ENCODE measurements at regions not wholly inside any gene's neighbourhood (a gene's known extent, or its start where the extent isn't known, plus 50 kb on each side); places are given as distances from the start of the nearest gene placed in this dataset.
"Not testable (repeated sequence)": the region's sequence is repeated elsewhere in the genome, so short reads cannot be mapped to it uniquely, and the experiment has no call there.

- no peak for DNase-seq
Measured at GRCh38 chr13:75993241-75993640, 357.1 kb downstream of the LMO7 start.

GRCh38 chr13:75986818-75987217, 350.7 kb downstream of the LMO7 start:
- DNase-seq, result no peak

GRCh38 chr13:75985132-75985531, 349.0 kb downstream of the LMO7 start:
- no peak for DNase-seq

GRCh38 chr13:75978818-75979217, 342.7 kb downstream of the LMO7 start:
- no peak for DNase-seq

GRCh38 chr13:75968103-75968838, 332.1 kb downstream of the LMO7 start:
- DNase-seq, result no peak

- no peak for DNase-seq
Measured at GRCh38 chr13:75963302-75963701, 327.2 kb downstream of the LMO7 start.

GRCh38 chr13:75961911-75962310, 325.8 kb downstream of the LMO7 start:
- no peak for DNase-seq

GRCh38 chr13:75960538-75960994, 324.4 kb downstream of the LMO7 start:
- no peak for DNase-seq

- DNase-seq, result no peak
Measured at GRCh38 chr13:75959861-75960481, 323.8 kb downstream of the LMO7 start.

- not testable (repeated sequence) for DNase-seq
Measured at GRCh38 chr13:75953589-75953988, 317.5 kb downstream of the LMO7 start.

- DNase-seq, result no peak
Measured at GRCh38 chr13:75947448-75947847, 311.3 kb downstream of the LMO7 start.

GRCh38 chr13:75946536-75947284, 310.6 kb downstream of the LMO7 start:
- DNase-seq, result peak; percentile 69 to 83

GRCh38 chr13:75945841-75946482, 309.8 kb downstream of the LMO7 start:
- no peak for DNase-seq

- DNase-seq, result peak; percentile 26 to 53
Measured at GRCh38 chr13:75938811-75939560, 302.9 kb downstream of the LMO7 start.

- no peak for DNase-seq
Measured at GRCh38 chr13:75936791-75937190, 300.7 kb downstream of the LMO7 start.

GRCh38 chr13:75935805-75936204, 299.7 kb downstream of the LMO7 start:
- DNase-seq, result no peak

GRCh38 chr13:75934889-75935288, 298.8 kb downstream of the LMO7 start:
- no peak for DNase-seq

- no peak for DNase-seq
Measured at GRCh38 chr13:75932636-75933035, 296.5 kb downstream of the LMO7 start.

GRCh38 chr13:75931116-75931515, 295.0 kb downstream of the LMO7 start:
- no peak for DNase-seq

- no peak for DNase-seq
Measured at GRCh38 chr13:75929076-75929475, 292.9 kb downstream of the LMO7 start.

GRCh38 chr13:75927183-75927669, 291.1 kb downstream of the LMO7 start:
- DNase-seq, result no peak

- DNase-seq, result no peak
Measured at GRCh38 chr13:75920536-75920935, 284.4 kb downstream of the LMO7 start.

Measured in cerebellar nuclear complex (tissue), 1 donor.